K562 (cell line): ENCODE measurements at regions not wholly inside any gene's neighbourhood (a gene's known extent, or its start where the extent isn't known, plus 50 kb on each side); places are given as distances from the start of the nearest gene placed in this dataset.

Experiments
- ATAC-seq: fragments of 200-7000 bp; cut with Tn5 transposase; 3 replicates; pipeline ENCODE4 v1.9.1; 2020; ENCODE audit warnings: moderate library complexity
- BruUV-seq: library from RNA; stranded (reverse); fragments of 400-500 nt; replicated peaks from 2 replicates; lab custom pipeline; 2021; lab: Mats Ljungman, UMichigan
- CTCF ChIA-PET: fragments of 300-600 bp; formaldehyde crosslinking; extraction: SDS; loops from one replicate; lab custom pipeline; 2021; ENCODE audit warnings: low intra/inter-chr PET ratio; lab: Yijun Ruan, JAX
- POLR2A ChIA-PET: fragments of 300-600, 350-650 bp; sonication (Branson Sonifier 250); formaldehyde crosslinking; extraction: SDS; loops from one replicate; lab custom pipeline; 2021; ENCODE audit warnings: antibody characterized with exemption, inconsistent platforms; lab: Yijun Ruan, JAX
- DNase-seq, 4 experiments: peaks; one replicate each; pipeline versions ENCODE4 v3.0.0 to v3.0.0-alpha.2; 2011 to 2018; ENCODE audit warnings: low spot score in 3 of 4, mixed read lengths in 3 of 4; ENCODE audit errors: extremely low read depth in 1 of 4
- FAIRE-seq: peaks from 2 replicates; lab custom pipeline; 2011; peaks lifted over from hg19 to GRCh38; lab: Jason Lieb, UNC
- H2AFZ ChIP-seq: 2 replicates; pipeline ENCODE4 v1.6.0; 2011; ENCODE audit warnings: low read depth, low read length, control low read depth, inconsistent platforms
- H3K27ac ChIP-seq: fragments of 200-600 bp; 3 replicates; pipeline ENCODE4 v1.8.0; 2011; ENCODE audit warnings: low read depth, mild to moderate bottlenecking, control low read depth, inconsistent platforms, low read length, moderate library complexity, mixed read lengths; ENCODE audit errors: extremely low read depth
- H3K27me3 ChIP-seq, 2 experiments: fragments of 300-600 bp in 1 of 2; 2 replicates in 1 of 2; 3 replicates in 1 of 2; pipeline versions ENCODE4 v1.6.0 to v1.8.0; 2011; ENCODE audit warnings: inconsistent platforms in 2 of 2, low read length in 2 of 2, mild to moderate bottlenecking in 1 of 2, mixed read lengths in 1 of 2, moderate library complexity in 1 of 2; ENCODE audit not compliant: control insufficient read depth in 2 of 2, insufficient read depth in 2 of 2
- H3K36me3 ChIP-seq: fragments of 300-600 bp; 3 replicates; pipeline ENCODE4 v1.8.0; 2011; ENCODE audit warnings: mild to moderate bottlenecking, low read length, inconsistent platforms; ENCODE audit not compliant: control insufficient read depth, insufficient read depth
- H3K4me1 ChIP-seq, 2 experiments: fragments of 200-600 bp in 1 of 2; replicated peaks in 1 of 2; 2 replicates in 1 of 2; 3 replicates in 1 of 2; pipeline versions ENCODE4 v1.5.1 to v1.8.0; 2011; ENCODE audit warnings: inconsistent platforms in 2 of 2, low read length in 2 of 2, mild to moderate bottlenecking in 1 of 2, mixed read lengths in 1 of 2, moderate library complexity in 1 of 2; ENCODE audit not compliant: control insufficient read depth in 2 of 2, insufficient read depth in 2 of 2
- H3K4me2 ChIP-seq: 2 replicates; pipeline ENCODE4 v1.6.1; 2011; ENCODE audit warnings: low read length, control low read depth, inconsistent platforms, mixed read lengths; ENCODE audit not compliant: insufficient read depth
- H3K4me3 ChIP-seq: fragments of 200-600 bp; sonication (generic), shearing (Covaris generic); 2 replicates; pipeline ENCODE4 v1.5.1; 2016; ENCODE audit warnings: control low read depth, inconsistent platforms
- H3K79me2 ChIP-seq: fragments of 200-600 bp; 3 replicates; pipeline ENCODE4 v1.8.0; 2011; ENCODE audit warnings: low read length, inconsistent platforms; ENCODE audit not compliant: control insufficient read depth, insufficient read depth
- H3K9ac ChIP-seq, 2 experiments: 2 replicates each; pipeline versions ENCODE4 v1.6.0 to v1.6.1; 2011; ENCODE audit warnings: low read depth in 2 of 2, low read length in 2 of 2, control low read depth in 1 of 2, inconsistent platforms in 1 of 2, mild to moderate bottlenecking in 1 of 2, mixed read lengths in 1 of 2; ENCODE audit not compliant: insufficient read depth in 1 of 2
- H3K9me1 ChIP-seq: one replicate; pipeline ENCODE4 v1.6.0; 2011; ENCODE audit warnings: inconsistent platforms, mild to moderate bottlenecking, low read length, moderate library complexity; ENCODE audit not compliant: control insufficient read depth, insufficient read depth
- H3K9me3 ChIP-seq: replicated peaks from 2 replicates; pipeline ENCODE4 v1.5.1; 2011; ENCODE audit warnings: low read depth, low read length, inconsistent platforms; ENCODE audit not compliant: control insufficient read depth, insufficient read depth
- H4K20me1 ChIP-seq: replicated peaks from 2 replicates; pipeline ENCODE4 v1.6.1; 2011; ENCODE audit warnings: low read length, inconsistent platforms, mixed read lengths; ENCODE audit not compliant: control insufficient read depth, insufficient read depth
- CHD1 ChIP-seq: fragments of 200-600 bp; sonication (generic); IDR thresholded peaks from one replicate; pipeline ENCODE4 v1.6.1; 2012; ENCODE audit warnings: mild to moderate bottlenecking, moderate library complexity, low read length, inconsistent platforms
- FOXJ2 ChIP-seq: fragments of 200-800 bp; sonication (Bioruptor generic); IDR thresholded peaks from 2 replicates; pipeline ENCODE4 v1.6.1; 2016; ENCODE audit warnings: missing genetic modification characterization, missing compliant biosample characterization
- GTF2F1 ChIP-seq: IDR thresholded peaks from 2 replicates; pipeline ENCODE4 v1.6.1; 2011; ENCODE audit warnings: low read depth, low read length, improper control_type of control experiment
- HEY1 ChIP-seq: fragments of 250-450 bp; sonication (Bioruptor Pico); IDR thresholded peaks from 2 replicates; pipeline ENCODE4 v1.5.0; 2020; ENCODE audit warnings: mild to moderate bottlenecking, moderate library complexity, borderline replicate concordance
- PHF20 ChIP-seq: fragments of 450-650 bp; IDR thresholded peaks from 2 replicates; pipeline ENCODE4 v1.6.1; 2018; ENCODE audit not compliant: partially characterized antibody
- RBM17 ChIP-seq: fragments of 200-400 bp; formaldehyde crosslinking; IDR thresholded peaks from 2 replicates; pipeline ENCODE4 v1.6.1; 2017; ENCODE audit warnings: low read depth, mild to moderate bottlenecking, low read length, borderline replicate concordance
- SNIP1 ChIP-seq: fragments of 450-650 bp; IDR thresholded peaks from 2 replicates; pipeline ENCODE4 v1.7.1; 2017; ENCODE audit warnings: low read depth, mild to moderate bottlenecking
- ZBTB7A ChIP-seq: IDR thresholded peaks from 2 replicates; pipeline ENCODE4 v1.6.1; 2011; ENCODE audit warnings: low read depth, mild to moderate bottlenecking, low read length, moderate library complexity, borderline replicate concordance; ENCODE audit not compliant: control insufficient read depth
- ZNF311 ChIP-seq: fragments of 250-450 bp; sonication (Bioruptor Pico); IDR thresholded peaks from 2 replicates; pipeline ENCODE4 v1.4.0; 2020; ENCODE audit warnings: mild to moderate bottlenecking, moderate library complexity
- ZNF324 ChIP-seq: fragments of 250-450 bp; sonication (Bioruptor Pico); IDR thresholded peaks from 2 replicates; pipeline ENCODE4 v1.4.0; 2020; ENCODE audit warnings: mild to moderate bottlenecking
- ZNF354B ChIP-seq: fragments of 250-450 bp; sonication (Bioruptor Pico); IDR thresholded peaks from 2 replicates; pipeline ENCODE4 v1.4.0; 2020
- ZNF395 ChIP-seq: fragments of 200-800 bp; sonication (Bioruptor generic); IDR thresholded peaks from 2 replicates; pipeline ENCODE4 v1.6.1; 2017; ENCODE audit warnings: missing genetic modification characterization, missing compliant biosample characterization
- ZNF444 ChIP-seq: fragments of 250-450 bp; sonication (Bioruptor Pico); IDR thresholded peaks from 2 replicates; pipeline ENCODE4 v1.4.0; 2020; ENCODE audit warnings: mild to moderate bottlenecking, moderate library complexity
- ZNF583 ChIP-seq: fragments of 250-450 bp; sonication (Bioruptor Pico); IDR thresholded peaks from 2 replicates; pipeline ENCODE4 v1.4.0; 2020
- ZNF76 ChIP-seq: fragments of 250-450 bp; sonication (Bioruptor Pico); IDR thresholded peaks from 2 replicates; pipeline ENCODE4 v1.4.0; 2020; ENCODE audit warnings: mild to moderate bottlenecking, moderate library complexity, borderline replicate concordance
- WGBS: fragments of 100-300 bp; shearing (Covaris generic); methylation state at CpG from one replicate; pipeline ENCODE4 v1.1.6; 2016; ENCODE audit warnings: low coverage, mixed read lengths; ENCODE audit not compliant: insufficient coverage; ENCODE audit errors: missing lambda C conversion rate; 5-methylcytosine and 5-hydroxymethylcytosine counted together
- in situ Hi-C: fragments of 300-500 bp; cut with MboI; formaldehyde crosslinking; loops from 4 replicates; pipeline ENCODE4 v1.15.0; 2018; ENCODE audit warnings: inconsistent platforms, mixed read lengths
- intact Hi-C: fragments of 100-400 bp; cut with micrococcal nuclease; formaldehyde crosslinking; loops from 2 replicates; pipeline ENCODE4 v1.14.2; 2022
- TF ChIP-seq, protein P1 (sequence below): fragments of 450-650 bp; IDR thresholded peaks from 2 replicates; pipeline ENCODE4 v1.6.1; 2016; ENCODE audit warnings: antibody characterized with exemption
- TF ChIP-seq, protein P2 (sequence below): sonication (generic); formaldehyde crosslinking; IDR thresholded peaks from 2 replicates; pipeline ENCODE4 v1.8.0; 2022; ENCODE audit warnings: mild to moderate bottlenecking, low read depth, missing genetic modification reagents
- TF ChIP-seq, protein P3 (sequence below): fragments of 450-650 bp; IDR thresholded peaks from 2 replicates; pipeline ENCODE4 v1.7.0; 2016; ENCODE audit warnings: borderline replicate concordance

DNA sequence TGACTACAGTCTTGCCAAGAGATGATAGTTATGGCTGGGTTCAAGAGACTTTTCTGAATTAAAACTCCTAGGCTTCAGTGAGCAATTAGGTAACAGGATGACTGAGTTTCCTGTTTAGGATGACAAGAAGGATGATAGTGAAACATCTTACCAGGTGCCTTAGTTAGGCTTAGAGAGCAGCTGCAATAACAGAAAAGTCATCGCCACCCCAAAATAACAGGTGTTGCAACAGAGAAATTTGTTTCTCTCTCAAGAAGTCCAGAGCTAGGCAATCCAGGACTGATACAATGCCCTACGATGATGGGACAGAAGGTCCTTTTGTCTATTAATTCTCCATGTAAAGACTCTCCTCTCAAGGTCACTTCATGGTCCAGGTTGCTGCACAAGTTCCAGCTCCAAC is 361.8 kb downstream of the CAAP1 start:
- ATAC-seq (no peak), FAIRE-seq (no peak), DNase-seq (no peak)
- TF ChIP-seq ZNF324 (CRISPR knock-in tag) (no peak), ZNF76 (no peak), ZNF311 (CRISPR knock-in tag) (no peak), HEY1 (CRISPR knock-in tag) (no peak), SNIP1 (no peak), RBM17 (no peak), CHD1 (no peak), ZNF354B (CRISPR knock-in tag) (no peak), ZNF444 (CRISPR knock-in tag) (no peak), ZBTB7A (no peak), FOXJ2 (tag) (no peak), ZNF395 (CRISPR knock-in tag) (no peak), PHF20 (no peak), ZNF583 (CRISPR knock-in tag) (no peak), GTF2F1 (no peak)
- TF ChIP-seq, protein P1, sequence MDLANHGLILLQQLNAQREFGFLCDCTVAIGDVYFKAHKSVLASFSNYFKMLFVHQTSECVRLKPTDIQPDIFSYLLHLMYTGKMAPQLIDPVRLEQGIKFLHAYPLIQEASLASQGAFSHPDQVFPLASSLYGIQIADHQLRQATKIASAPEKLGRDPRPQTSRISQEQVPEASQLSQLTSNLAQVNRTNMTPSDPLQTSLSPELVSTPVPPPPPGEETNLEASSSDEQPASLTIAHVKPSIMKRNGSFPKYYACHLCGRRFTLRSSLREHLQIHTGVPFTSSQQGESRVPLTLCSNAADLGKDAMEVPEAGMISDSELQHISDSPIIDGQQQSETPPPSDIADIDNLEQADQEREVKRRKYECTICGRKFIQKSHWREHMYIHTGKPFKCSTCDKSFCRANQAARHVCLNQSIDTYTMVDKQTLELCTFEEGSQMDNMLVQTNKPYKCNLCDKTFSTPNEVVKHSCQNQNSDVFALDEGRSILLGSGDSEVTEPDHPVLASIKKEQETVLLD = no peak
- TF ChIP-seq, protein P2, sequence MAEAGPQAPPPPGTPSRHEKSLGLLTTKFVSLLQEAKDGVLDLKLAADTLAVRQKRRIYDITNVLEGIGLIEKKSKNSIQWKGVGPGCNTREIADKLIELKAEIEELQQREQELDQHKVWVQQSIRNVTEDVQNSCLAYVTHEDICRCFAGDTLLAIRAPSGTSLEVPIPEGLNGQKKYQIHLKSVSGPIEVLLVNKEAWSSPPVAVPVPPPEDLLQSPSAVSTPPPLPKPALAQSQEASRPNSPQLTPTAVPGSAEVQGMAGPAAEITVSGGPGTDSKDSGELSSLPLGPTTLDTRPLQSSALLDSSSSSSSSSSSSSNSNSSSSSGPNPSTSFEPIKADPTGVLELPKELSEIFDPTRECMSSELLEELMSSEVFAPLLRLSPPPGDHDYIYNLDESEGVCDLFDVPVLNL (CRISPR knock-in tag) = no peak
- TF ChIP-seq, protein P3, sequence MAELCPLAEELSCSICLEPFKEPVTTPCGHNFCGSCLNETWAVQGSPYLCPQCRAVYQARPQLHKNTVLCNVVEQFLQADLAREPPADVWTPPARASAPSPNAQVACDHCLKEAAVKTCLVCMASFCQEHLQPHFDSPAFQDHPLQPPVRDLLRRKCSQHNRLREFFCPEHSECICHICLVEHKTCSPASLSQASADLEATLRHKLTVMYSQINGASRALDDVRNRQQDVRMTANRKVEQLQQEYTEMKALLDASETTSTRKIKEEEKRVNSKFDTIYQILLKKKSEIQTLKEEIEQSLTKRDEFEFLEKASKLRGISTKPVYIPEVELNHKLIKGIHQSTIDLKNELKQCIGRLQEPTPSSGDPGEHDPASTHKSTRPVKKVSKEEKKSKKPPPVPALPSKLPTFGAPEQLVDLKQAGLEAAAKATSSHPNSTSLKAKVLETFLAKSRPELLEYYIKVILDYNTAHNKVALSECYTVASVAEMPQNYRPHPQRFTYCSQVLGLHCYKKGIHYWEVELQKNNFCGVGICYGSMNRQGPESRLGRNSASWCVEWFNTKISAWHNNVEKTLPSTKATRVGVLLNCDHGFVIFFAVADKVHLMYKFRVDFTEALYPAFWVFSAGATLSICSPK = no peak
- no TSS peak for BruUV-seq
- Histone ChIP-seq H3K4me3 (no peak overlapping the region), H3K27ac (no peak overlapping the region), H3K79me2 (no peaks in the 10 kb centered on the region), H3K9me1 (no peaks in the 10 kb centered on the region), H3K9ac (no peak overlapping the region), H3K36me3 (no peaks in the 10 kb centered on the region), H3K9me3 (no peaks in the 10 kb centered on the region), H2AFZ (no peak overlapping the region), H3K4me2 (no peak overlapping the region), H3K4me1 (no peaks in the 10 kb centered on the region), H3K27me3 (no peaks in the 10 kb centered on the region), H4K20me1 (no peaks in the 10 kb centered on the region)
- intact Hi-C loops (no loop called here), in situ Hi-C loops (no loop called here)
- ChIA-PET CTCF (no interaction called here), POLR2A (no interaction called here)
- WGBS = no CpG with 5 or more reads among the region's 2 CpGs
